ENCODE measurements at regions not wholly inside any gene's neighbourhood (a gene's known extent, or its start where the extent isn't known, plus 50 kb on each side); places are given as distances from the start of the nearest gene placed in this dataset.
"Not testable (repeated sequence)": the region's sequence is repeated elsewhere in the genome, so short reads cannot be mapped to it uniquely, and the experiment has no call there.

DNA sequence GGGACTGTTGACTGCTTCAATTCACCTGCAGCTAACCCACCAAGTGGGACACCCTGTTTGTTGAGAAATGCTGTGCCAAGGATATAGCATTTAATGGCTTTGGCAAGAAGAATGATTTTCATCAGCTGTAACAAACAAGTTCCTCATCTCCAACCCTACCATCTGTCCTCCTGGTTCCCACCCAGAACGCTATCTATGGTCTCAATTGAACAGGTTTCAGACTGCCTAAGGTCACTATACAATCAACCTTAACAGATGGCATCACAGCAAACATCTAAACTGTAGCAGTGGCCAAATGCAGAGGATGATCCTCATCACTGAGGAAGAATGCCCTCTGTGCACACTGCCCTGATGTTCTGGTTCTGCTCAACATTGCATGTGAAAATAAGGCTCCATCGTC is 546.2 kb upstream of the FOXG1 start:
- Histone ChIP-seq H3K9me3 (ENCODE audit: control insufficient read depth in 2 of 2, low read length in 2 of 2) (peaks cover 8 to 10% of the 10 kb centered on the region in 2 experiments), H3K4me1 (ENCODE audit: control insufficient read depth, insufficient read depth, low read length, poor library complexity, severe bottlenecking) (no peaks in the 10 kb centered on the region), H3K27me3 (ENCODE audit: control insufficient read depth, insufficient read depth, low read length) (no peaks in the 10 kb centered on the region), H3K36me3 (ENCODE audit: control insufficient read depth, insufficient read depth, low read length) (no peaks in the 10 kb centered on the region), H3K27ac (ENCODE audit: insufficient read depth, low read length, poor library complexity, severe bottlenecking) (no peak overlapping the region), H3K4me3 (ENCODE audit: low read depth, low read length) (no peak overlapping the region)
- no peaks in the 10 kb centered on the region for H3K4me1 Mint-ChIP-seq
- no peak overlapping the region for H3K4me3 Mint-ChIP-seq
- no peak for ATAC-seq (ENCODE audit: low read depth in 2 of 2)
- H3K27me3 Mint-ChIP-seq = no peaks in the 10 kb centered on the region
- DNase-seq = no peak
- peaks cover 3 to 16% (median 8%) of the 10 kb centered on the region in 7 donors for H3K9me3 Mint-ChIP-seq
- H3K27ac Mint-ChIP-seq = no peak overlapping the region
- no peaks in the 10 kb centered on the region for H3K36me3 Mint-ChIP-seq

DNA sequence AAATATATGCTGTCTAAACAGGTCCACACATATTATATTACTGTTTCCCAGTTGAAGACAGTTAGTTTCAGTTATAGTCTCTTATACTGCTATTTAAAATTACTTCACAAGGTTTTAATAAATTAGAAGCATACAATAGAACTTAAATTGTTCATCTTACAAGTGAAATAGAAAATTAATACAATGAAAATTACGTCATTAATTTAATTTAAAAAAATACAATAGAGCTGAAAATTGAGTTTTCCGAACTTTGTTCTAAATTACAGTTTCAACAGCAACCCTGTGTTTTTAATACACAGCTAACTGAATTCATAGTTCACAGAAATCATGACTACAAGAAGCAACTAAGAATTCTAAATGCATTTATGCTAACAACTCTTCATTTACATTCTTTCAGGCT is 525.7 kb upstream of the FOXG1 start:
- peaks cover 3 to 19% of the 10 kb centered on the region in 2 experiments for H3K9me3 ChIP-seq (ENCODE audit: control insufficient read depth in 2 of 2, low read length in 2 of 2)
- no peaks in the 10 kb centered on the region for H3K36me3 Mint-ChIP-seq
- H3K4me1 Mint-ChIP-seq = no peaks in the 10 kb centered on the region
- no peaks in the 10 kb centered on the region for H3K27me3 ChIP-seq (ENCODE audit: control insufficient read depth, insufficient read depth, low read length)
- no peak overlapping the region for H3K27ac ChIP-seq (ENCODE audit: insufficient read depth, low read length, poor library complexity, severe bottlenecking)
- ATAC-seq (ENCODE audit: low read depth in 2 of 2) (no peak), DNase-seq (no peak)
- no peak overlapping the region for H3K4me3 Mint-ChIP-seq
- H3K27me3 Mint-ChIP-seq = no peaks in the 10 kb centered on the region
- H3K27ac Mint-ChIP-seq = no peak overlapping the region
- no peak overlapping the region for H3K4me3 ChIP-seq (ENCODE audit: low read depth, low read length)
- peaks cover 0 to 33% (median 14%) of the 10 kb centered on the region in 7 donors for H3K9me3 Mint-ChIP-seq
- H3K36me3 ChIP-seq (ENCODE audit: control insufficient read depth, insufficient read depth, low read length) = no peaks in the 10 kb centered on the region
- H3K4me1 ChIP-seq (ENCODE audit: control insufficient read depth, insufficient read depth, low read length, poor library complexity, severe bottlenecking) = no peaks in the 10 kb centered on the region

DNA sequence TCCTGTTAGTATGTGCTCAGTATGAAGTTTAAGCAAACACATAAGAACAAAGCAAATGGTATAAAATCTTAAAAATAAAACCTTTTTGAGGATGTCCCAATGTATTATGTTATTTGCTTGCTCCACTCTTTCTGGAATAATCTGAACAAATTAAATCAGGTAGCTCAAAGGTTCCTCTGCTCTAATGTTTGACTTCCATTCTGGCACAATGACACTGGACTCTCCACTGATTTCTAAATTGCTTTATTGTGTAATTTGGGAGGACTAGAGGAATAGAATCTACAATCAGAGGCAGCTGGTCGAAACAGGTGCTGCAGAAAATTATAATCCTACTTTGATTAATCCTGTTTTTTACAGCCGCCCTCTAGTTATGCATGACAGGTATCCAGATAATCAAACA is 523.7 kb upstream of the FOXG1 start:
- DNase-seq (no peak), ATAC-seq (ENCODE audit: low read depth in 2 of 2) (no peak)
- Mint-ChIP-seq H3K4me3 (no peak overlapping the region), H3K36me3 (no peaks in the 10 kb centered on the region), H3K27ac (peak overlapping the region in 1 of 3 donors; percentile 43), H3K9me3 (peaks cover 2 to 27% (median 8%) of the 10 kb centered on the region in 7 donors), H3K4me1 (no peaks in the 10 kb centered on the region), H3K27me3 (no peaks in the 10 kb centered on the region)
- Histone ChIP-seq H3K9me3 (ENCODE audit: control insufficient read depth in 2 of 2, low read length in 2 of 2) (peaks cover 3 to 15% of the 10 kb centered on the region in 2 experiments), H3K36me3 (ENCODE audit: control insufficient read depth, insufficient read depth, low read length) (no peaks in the 10 kb centered on the region), H3K4me3 (ENCODE audit: low read depth, low read length) (no peak overlapping the region), H3K27ac (ENCODE audit: insufficient read depth, low read length, poor library complexity, severe bottlenecking) (no peak overlapping the region), H3K27me3 (ENCODE audit: control insufficient read depth, insufficient read depth, low read length) (no peaks in the 10 kb centered on the region), H3K4me1 (ENCODE audit: control insufficient read depth, insufficient read depth, low read length, poor library complexity, severe bottlenecking) (no peaks in the 10 kb centered on the region)

DNA sequence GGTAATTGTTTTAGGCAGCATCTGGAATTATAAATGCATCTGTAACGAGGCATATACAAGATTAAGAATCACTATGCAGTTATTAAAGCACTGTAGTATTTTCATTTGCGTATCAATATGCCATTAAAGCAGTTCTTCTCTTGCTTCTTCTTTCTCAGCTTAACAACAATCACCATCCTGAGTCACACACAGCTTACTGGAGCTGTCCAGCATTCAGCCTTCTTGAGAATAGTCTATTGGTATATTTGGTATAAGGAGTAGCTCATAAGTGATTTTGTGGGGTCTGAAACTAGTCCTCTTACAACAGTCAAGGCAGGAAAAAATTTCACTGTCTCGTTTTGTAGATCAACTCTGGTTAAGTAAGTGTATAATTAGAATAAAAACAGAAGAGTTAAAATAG is 523.0 kb upstream of the FOXG1 start:
- Mint-ChIP-seq H3K4me1 (no peaks in the 10 kb centered on the region), H3K27ac (no peak overlapping the region), H3K27me3 (no peaks in the 10 kb centered on the region), H3K4me3 (no peak overlapping the region), H3K9me3 (peaks cover 2 to 33% (median 13%) of the 10 kb centered on the region in 7 donors), H3K36me3 (no peaks in the 10 kb centered on the region)
- no peaks in the 10 kb centered on the region for H3K4me1 ChIP-seq (ENCODE audit: control insufficient read depth, insufficient read depth, low read length, poor library complexity, severe bottlenecking)
- peaks cover 3 to 15% of the 10 kb centered on the region in 2 experiments for H3K9me3 ChIP-seq (ENCODE audit: control insufficient read depth in 2 of 2, low read length in 2 of 2)
- H3K4me3 ChIP-seq (ENCODE audit: low read depth, low read length) = no peak overlapping the region
- no peak overlapping the region for H3K27ac ChIP-seq (ENCODE audit: insufficient read depth, low read length, poor library complexity, severe bottlenecking)
- H3K27me3 ChIP-seq (ENCODE audit: control insufficient read depth, insufficient read depth, low read length) = no peaks in the 10 kb centered on the region
- DNase-seq = no peak
- H3K36me3 ChIP-seq (ENCODE audit: control insufficient read depth, insufficient read depth, low read length) = no peaks in the 10 kb centered on the region
- no peak for ATAC-seq (ENCODE audit: low read depth in 2 of 2)

DNA sequence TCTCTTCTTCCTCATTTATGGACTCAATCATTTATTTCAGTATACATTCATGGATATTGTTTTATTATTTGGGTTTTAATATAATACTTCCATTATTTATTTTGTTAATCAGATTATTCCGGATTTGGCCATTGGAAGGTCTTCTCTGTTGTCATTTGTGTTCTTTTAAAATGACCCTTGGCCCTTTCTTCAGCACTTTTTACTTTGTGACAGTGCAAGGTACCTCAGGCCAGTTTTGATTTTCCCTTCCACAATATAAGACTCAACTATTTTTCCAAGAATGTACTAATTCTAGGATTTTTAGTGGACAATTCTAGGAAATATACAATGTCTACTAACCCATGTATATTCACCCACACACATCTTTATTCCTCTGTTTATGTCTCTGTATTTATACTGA is 521.4 kb upstream of the FOXG1 start:
- Histone ChIP-seq H3K9me3 (ENCODE audit: control insufficient read depth in 2 of 2, low read length in 2 of 2) (peaks cover 5 to 8% of the 10 kb centered on the region in 2 experiments), H3K27me3 (ENCODE audit: control insufficient read depth, insufficient read depth, low read length) (no peaks in the 10 kb centered on the region), H3K4me3 (ENCODE audit: low read depth, low read length) (no peak overlapping the region), H3K36me3 (ENCODE audit: control insufficient read depth, insufficient read depth, low read length) (no peaks in the 10 kb centered on the region), H3K4me1 (ENCODE audit: control insufficient read depth, insufficient read depth, low read length, poor library complexity, severe bottlenecking) (no peaks in the 10 kb centered on the region), H3K27ac (ENCODE audit: insufficient read depth, low read length, poor library complexity, severe bottlenecking) (no peak overlapping the region)
- no peaks in the 10 kb centered on the region for H3K4me1 Mint-ChIP-seq
- no peaks in the 10 kb centered on the region for H3K36me3 Mint-ChIP-seq
- DNase-seq (no peak), ATAC-seq (ENCODE audit: low read depth in 2 of 2) (no peak)
- no peaks in the 10 kb centered on the region for H3K27me3 Mint-ChIP-seq
- H3K27ac Mint-ChIP-seq = no peak overlapping the region
- no peak overlapping the region for H3K4me3 Mint-ChIP-seq
- H3K9me3 Mint-ChIP-seq = peaks cover 0 to 33% (median 13%) of the 10 kb centered on the region in 7 donors

DNA sequence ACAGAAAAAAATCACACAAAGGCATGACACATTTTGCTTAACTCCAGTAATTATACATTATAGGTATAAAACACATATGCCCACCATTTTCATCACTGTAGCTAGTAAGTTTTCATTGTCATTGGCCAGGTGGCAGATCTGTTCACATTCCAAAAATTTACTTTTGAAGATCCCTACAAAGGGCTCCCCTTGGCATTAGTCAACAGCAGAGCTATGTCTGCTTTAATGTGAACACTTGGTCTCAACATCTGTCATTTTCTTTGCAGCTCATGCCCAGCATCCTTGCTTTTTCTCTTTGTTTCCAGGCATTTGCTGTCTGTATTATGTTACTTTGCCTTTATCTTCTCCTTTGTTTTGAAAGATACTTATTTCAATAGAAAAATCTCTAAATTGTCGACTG is 519.1 kb upstream of the FOXG1 start:
- Histone ChIP-seq H3K4me3 (ENCODE audit: low read depth, low read length) (no peak overlapping the region), H3K4me1 (ENCODE audit: control insufficient read depth, insufficient read depth, low read length, poor library complexity, severe bottlenecking) (no peaks in the 10 kb centered on the region), H3K9me3 (ENCODE audit: control insufficient read depth in 2 of 2, low read length in 2 of 2) (peaks cover 5 to 16% of the 10 kb centered on the region in 2 experiments), H3K36me3 (ENCODE audit: control insufficient read depth, insufficient read depth, low read length) (no peaks in the 10 kb centered on the region), H3K27me3 (ENCODE audit: control insufficient read depth, insufficient read depth, low read length) (no peaks in the 10 kb centered on the region), H3K27ac (ENCODE audit: insufficient read depth, low read length, poor library complexity, severe bottlenecking) (no peak overlapping the region)
- Mint-ChIP-seq H3K9me3 (peaks cover 0 to 43% (median 13%) of the 10 kb centered on the region in 7 donors), H3K27ac (no peak overlapping the region), H3K4me1 (no peaks in the 10 kb centered on the region), H3K4me3 (no peak overlapping the region), H3K36me3 (no peaks in the 10 kb centered on the region), H3K27me3 (no peaks in the 10 kb centered on the region)
- ATAC-seq (ENCODE audit: low read depth in 2 of 2) = no peak
- DNase-seq = no peak

DNA sequence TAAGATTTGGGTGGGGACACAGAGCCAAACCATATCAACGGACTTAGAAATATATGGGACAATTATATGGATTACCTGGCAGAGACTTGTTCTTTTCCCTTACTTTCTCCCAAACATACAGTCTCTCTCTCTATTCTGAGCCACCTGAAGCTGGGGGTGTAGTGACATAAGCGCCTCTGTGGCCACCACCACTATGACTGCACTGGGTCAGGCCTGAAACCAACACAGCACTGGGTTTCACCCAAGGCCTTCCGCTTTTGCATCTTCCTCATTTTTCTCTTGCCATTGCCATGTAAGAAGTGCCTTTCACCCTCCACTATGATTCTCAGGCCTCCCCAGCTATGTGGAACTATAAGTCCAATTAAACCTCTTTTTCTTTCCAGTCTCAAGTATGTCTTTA is 514.5 kb upstream of the FOXG1 start:
- not testable (repeated sequence) for H3K4me1 ChIP-seq (ENCODE audit: control insufficient read depth, insufficient read depth, low read length, poor library complexity, severe bottlenecking); H3K4me3 Mint-ChIP-seq
- peaks cover 2 to 37% (median 11%) of the 10 kb centered on the region in 7 donors for H3K9me3 Mint-ChIP-seq

DNA sequence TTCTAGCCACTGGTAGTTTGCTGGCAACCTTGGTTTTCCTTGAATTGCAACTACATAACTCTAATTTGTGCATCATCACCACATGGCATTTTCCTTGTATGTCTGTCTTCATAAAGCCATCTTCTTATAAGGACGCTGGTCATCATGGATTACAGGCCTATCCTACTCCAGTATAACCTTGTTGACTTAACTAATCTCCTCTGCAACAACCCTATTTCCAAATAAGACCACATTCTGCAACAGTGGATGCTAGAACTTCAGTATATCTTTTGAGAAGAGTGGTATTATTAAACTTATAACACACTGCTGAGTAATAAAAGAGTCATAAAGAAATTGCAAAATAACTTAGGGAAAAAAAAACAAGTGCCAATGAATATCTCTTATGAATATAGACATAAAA is 511.8 kb upstream of the FOXG1 start:
- H3K4me3 ChIP-seq (ENCODE audit: low read depth, low read length) = no peak overlapping the region
- no peaks in the 10 kb centered on the region for H3K27me3 ChIP-seq (ENCODE audit: control insufficient read depth, insufficient read depth, low read length)
- H3K36me3 ChIP-seq (ENCODE audit: control insufficient read depth, insufficient read depth, low read length) = no peaks in the 10 kb centered on the region
- no peak overlapping the region for H3K27ac ChIP-seq (ENCODE audit: insufficient read depth, low read length, poor library complexity, severe bottlenecking)
- no peak overlapping the region for H3K27ac Mint-ChIP-seq
- H3K9me3 Mint-ChIP-seq = peaks cover 2 to 27% (median 8%) of the 10 kb centered on the region in 7 donors
- no peak for ATAC-seq (ENCODE audit: low read depth in 2 of 2)
- DNase-seq = no peak
- H3K4me1 Mint-ChIP-seq = no peaks in the 10 kb centered on the region
- no peak overlapping the region for H3K4me3 Mint-ChIP-seq
- H3K36me3 Mint-ChIP-seq = no peaks in the 10 kb centered on the region
- H3K4me1 ChIP-seq (ENCODE audit: control insufficient read depth, insufficient read depth, low read length, poor library complexity, severe bottlenecking) = no peaks in the 10 kb centered on the region
- H3K27me3 Mint-ChIP-seq = no peaks in the 10 kb centered on the region
- H3K9me3 ChIP-seq (ENCODE audit: control insufficient read depth in 2 of 2, low read length in 2 of 2) = peaks cover 1 to 22% of the 10 kb centered on the region in 2 experiments

More for the DNA sequence above, 514.5 kb upstream of the FOXG1 start:
- not testable (repeated sequence) for H3K4me3 ChIP-seq (ENCODE audit: low read depth, low read length); ATAC-seq (ENCODE audit: low read depth in 2 of 2); H3K27me3 Mint-ChIP-seq; H3K27ac Mint-ChIP-seq; H3K4me1 Mint-ChIP-seq; H3K36me3 ChIP-seq (ENCODE audit: control insufficient read depth, insufficient read depth, low read length); H3K27ac ChIP-seq (ENCODE audit: insufficient read depth, low read length, poor library complexity, severe bottlenecking); DNase-seq; H3K36me3 Mint-ChIP-seq; H3K27me3 ChIP-seq (ENCODE audit: control insufficient read depth, insufficient read depth, low read length)
- peaks cover 2 to 26% of the 10 kb centered on the region in 2 experiments for H3K9me3 ChIP-seq (ENCODE audit: control insufficient read depth in 2 of 2, low read length in 2 of 2)

Data from CD4-positive, CD25-positive, alpha-beta regulatory T cell (primary cell).